ENCODE measurements at regions not wholly inside any gene's neighbourhood (a gene's known extent, or its start where the extent isn't known, plus 50 kb on each side); places are given as distances from the start of the nearest gene placed in this dataset.
"Not testable (repeated sequence)": the region's sequence is repeated elsewhere in the genome, so short reads cannot be mapped to it uniquely, and the experiment has no call there.

DNA sequence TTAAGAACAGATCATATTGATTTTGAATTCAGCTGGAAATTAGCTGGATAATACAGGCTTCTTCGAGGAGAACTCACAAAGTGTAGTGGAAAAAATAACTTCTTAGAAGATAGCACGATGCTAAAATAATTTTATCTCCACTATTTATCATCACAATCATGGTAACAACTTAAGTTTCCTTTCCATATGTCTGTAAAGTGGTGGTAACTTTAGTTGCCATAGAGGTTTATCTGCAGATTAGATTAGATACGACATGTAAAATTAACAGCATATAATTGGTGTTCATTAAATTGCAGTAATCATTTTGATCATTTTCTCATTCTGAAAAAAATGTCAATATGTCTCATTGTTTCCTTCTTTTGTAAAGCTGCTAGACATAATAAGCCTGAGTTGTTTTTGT, 921.5 kb downstream of the KCNT2 start:
- DNase-seq (ENCODE audit: low spot score) = no peak

- no peak for DNase-seq (ENCODE audit: low spot score)
Observed at GRCh38 chr1:195664628-195665027, 943.6 kb downstream of the KCNT2 start.

DNA sequence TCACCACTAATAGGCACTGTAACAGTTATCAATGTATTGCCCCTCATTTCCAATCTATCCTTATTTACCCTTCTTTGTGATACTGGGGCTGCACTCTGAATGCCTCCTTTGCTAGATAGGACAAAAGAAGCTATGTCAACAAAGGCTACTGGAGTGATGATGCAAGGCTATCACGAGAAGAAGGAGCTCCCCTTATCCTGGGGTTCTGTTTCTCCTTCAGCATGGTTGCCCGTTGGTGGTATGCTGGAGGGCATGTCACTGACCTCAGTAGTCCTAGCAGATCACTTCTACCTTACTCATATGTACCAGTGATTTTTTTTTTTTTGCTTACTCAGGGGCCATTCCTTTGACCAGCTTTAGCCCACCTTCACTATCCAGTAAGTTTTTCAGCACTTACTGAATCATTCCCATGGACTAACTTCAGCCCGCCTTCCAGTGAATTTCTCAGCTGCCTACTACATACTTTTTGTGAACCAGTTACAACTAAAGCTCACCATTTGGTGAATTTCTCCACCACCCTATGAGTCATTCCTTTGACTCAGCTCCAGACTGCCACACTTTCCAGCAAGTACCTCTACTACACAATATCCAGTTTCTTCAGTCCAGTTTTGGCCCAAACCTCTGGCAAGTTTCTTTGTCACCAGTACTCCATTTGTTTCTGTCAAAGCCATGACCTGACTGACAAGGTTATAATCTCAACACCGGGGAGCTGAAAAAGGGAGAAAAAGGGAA, 944.5 kb downstream of the KCNT2 start:
- DNase-seq (ENCODE audit: low spot score) = no peak

- no peak for DNase-seq (ENCODE audit: low spot score)
Observed at GRCh38 chr1:195656780-195657179, 951.5 kb downstream of the KCNT2 start.

DNA sequence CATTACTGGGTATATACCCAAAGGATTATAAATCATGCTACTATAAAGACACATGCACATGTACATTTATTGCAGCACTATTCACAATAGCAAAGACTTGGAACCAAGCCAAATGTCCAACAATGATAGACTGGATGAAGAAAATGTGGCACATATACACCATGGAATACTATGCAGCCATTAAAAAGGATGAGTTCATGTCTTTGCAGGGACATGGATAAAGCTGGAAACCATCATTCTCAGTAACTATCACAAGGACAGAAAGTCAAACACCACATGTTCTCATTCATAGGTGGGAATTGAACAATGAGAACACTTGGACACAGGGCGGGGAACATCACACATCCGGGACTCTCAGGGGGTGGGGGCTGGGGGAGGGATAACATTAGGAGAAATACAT, 959.4 kb downstream of the KCNT2 start:
- DNase-seq (ENCODE audit: low spot score) = not testable (repeated sequence)

DNA sequence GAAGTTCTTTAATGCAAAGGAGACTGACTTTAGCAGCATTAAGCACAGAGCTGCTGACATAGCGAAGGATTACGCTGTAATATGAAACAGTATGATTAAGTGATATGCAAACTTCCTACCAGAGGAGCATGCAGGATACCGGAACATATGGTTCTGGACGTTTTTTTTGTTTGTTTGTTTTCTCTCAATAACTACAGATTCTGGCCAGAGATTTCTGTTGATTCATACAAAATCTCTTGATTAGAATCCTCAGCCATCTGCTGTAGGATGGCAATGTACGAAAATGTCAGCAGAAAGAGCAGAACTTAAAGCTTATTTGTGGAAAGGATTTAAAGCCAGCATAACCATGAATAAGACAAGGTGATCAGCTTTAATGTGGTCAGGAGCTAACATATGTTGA, 970.7 kb downstream of the KCNT2 start:
- DNase-seq (ENCODE audit: low spot score) = no peak

- DNase-seq (ENCODE audit: low spot score) = no peak
Observed at GRCh38 chr1:195618287-195618686, 990.0 kb downstream of the KCNT2 start.

- DNase-seq (ENCODE audit: low spot score) = no peak
Observed at GRCh38 chr1:195617106-195617505, 991.1 kb downstream of the KCNT2 start.

- DNase-seq (ENCODE audit: low spot score) = no peak
Observed at GRCh38 chr1:195608883-195609282, 999.4 kb downstream of the KCNT2 start.

DNA sequence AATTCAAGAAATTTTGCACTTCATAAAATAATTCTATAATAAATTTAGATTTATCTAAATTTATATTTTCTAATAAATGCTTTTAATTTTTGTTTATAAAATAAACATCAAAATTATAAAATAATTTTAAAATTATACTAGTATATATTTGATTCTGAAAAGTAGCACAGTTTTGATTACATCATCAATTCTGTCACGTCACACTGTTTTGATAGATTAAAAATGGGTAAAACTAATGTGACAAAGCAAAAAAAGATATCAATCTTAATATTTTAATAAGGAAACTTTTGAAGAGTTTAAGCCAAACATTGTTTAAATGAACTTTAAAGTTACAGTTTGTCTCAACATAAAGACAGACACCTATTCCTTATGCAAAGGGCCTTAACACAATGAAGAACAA, 1001.8 kb downstream of the KCNT2 start:
- DNase-seq (ENCODE audit: low spot score) = no peak

- DNase-seq (ENCODE audit: low spot score) = no peak
Observed at GRCh38 chr1:195604287-195604686, 1004.0 kb downstream of the KCNT2 start.

DNA sequence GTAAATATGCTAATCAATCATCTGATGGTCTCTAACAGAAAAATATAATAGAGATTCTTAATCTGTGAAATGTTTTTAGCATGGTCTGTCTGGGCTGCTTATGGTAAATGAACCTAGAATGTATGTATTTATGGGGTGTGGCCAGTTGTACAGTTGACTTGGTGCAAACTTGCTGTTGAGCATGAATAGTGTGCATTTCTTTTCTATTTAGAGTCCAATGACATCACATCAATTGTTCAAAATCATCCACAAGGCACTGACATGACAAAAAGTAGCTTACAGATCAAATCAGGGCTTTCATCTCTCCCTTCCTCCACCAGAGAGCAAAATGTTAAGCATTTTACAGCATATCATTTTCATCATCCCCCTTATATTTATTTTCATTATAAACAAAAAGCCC, 1010.3 kb downstream of the KCNT2 start:
- DNase-seq (ENCODE audit: low spot score) = no peak

DNA sequence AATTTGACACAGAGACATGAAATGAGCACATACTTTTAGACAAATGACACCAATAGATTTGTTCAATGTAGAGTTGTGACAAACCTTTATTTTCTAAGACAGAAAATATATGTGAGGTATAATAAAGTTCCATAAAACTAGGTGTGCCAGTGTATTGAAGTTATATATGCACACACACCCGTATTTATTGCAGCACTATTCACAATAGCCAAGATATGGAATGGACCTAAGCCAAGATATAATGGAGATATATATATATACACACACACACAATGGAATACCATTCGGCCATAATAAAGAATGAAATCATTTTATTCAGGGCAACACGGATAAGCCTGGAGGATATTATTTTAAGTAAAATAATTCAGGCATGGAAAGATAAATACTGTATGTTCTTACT, 1013.5 kb downstream of the KCNT2 start:
- no peak for DNase-seq (ENCODE audit: low spot score)

GRCh38 chr1:195594322-195594721, 1013.9 kb downstream of the KCNT2 start:
- DNase-seq (ENCODE audit: low spot score) = no peak

DNA sequence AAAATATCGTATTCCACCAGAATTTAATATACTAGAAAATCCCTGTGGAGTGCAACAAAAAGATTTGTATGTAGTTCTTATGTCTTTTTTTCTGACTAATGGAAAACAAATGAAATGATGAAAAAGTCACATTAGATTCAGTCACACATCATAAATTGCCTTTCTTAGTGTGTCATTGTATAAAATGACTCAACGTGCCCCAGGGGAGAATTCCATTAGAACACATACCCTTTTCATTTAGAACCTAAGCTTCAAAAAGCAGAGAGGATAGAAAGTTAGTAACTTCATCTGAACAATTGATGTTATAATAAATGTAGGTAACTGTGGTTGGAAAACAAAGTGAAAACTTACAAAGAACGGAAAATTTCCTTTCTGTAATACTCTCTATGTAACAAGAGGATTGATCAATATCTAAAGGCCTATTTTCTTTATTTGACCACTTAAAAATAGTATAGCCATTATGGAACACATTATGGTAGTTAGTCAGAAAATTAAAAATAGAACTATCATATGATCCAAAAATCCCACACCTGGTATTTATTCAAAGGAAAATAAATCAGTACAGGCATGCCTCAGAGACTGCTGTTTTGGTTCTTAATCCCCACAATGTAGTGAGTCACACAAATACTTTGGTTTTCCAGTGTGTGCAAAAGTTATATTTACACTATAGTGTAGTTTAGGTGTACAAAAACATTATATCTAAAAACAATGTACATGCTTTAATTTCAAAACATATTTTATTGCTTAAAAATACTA, 1016.1 kb downstream of the KCNT2 start:
- DNase-seq (ENCODE audit: low spot score) = no peak

- no peak for DNase-seq (ENCODE audit: low spot score)
Observed at GRCh38 chr1:195590649-195591048, 1017.6 kb downstream of the KCNT2 start.

- no peak for DNase-seq (ENCODE audit: low spot score)
Observed at GRCh38 chr1:195584870-195585624, 1023.2 kb downstream of the KCNT2 start.

DNA sequence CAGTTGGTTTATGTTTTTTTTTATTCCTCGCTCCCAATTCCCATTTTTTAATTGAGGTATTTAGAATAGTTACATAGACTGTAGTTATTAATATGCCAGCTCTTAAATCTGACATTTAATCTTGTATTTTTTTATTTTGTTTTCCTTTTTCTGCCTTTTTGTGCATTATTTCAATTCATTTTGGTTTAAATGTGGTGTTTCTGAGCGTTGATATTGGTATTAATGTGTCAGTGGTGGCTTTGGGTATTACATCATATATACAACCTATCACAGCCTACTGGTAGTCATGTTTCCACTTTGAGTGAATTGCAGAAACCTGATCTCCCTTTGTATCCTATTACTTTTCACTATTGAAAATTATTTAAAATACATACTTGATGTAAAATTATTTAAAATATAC, 1027.3 kb downstream of the KCNT2 start:
- no peak for DNase-seq (ENCODE audit: low spot score)

DNA sequence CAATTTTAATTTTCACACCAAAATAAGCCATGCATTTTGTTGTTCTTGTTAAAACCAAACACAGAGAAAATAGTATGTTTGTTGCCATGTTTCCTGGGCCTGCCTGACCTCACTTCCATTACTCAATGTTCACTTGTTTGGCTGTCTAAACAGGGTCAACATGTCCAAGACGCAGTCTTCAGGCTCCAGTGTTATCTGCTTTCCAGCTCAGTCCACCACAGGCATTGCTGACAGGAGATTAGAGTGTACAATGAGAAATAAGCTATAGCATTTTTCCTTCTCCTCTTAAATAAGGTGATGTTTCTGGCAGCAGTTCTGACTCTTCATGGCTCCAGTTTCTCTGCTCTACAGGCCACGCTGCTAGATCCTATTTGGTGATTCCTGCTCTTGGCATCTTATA, 1030.5 kb downstream of the KCNT2 start:
- no peak for DNase-seq (ENCODE audit: low spot score)

DNA sequence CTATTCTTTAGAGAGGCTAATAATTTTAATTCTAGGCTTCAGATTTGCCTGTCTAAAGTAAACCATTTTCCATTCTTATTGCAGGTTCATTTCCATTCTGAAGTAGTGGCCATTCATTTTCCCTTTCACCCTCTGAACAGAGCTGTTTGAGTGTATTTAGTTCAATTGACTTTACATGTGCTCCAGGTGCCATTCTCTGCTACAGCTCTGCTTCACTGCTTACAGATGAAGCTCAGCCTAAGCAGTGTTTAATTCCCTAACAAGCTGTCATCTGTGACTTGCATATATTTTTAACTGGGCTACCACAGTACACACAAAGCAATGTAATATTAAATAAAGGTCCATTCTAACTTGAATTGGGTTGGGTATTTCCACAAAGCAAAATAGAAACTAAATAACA, 1031.6 kb downstream of the KCNT2 start:
- no peak for DNase-seq (ENCODE audit: low spot score)

DNA sequence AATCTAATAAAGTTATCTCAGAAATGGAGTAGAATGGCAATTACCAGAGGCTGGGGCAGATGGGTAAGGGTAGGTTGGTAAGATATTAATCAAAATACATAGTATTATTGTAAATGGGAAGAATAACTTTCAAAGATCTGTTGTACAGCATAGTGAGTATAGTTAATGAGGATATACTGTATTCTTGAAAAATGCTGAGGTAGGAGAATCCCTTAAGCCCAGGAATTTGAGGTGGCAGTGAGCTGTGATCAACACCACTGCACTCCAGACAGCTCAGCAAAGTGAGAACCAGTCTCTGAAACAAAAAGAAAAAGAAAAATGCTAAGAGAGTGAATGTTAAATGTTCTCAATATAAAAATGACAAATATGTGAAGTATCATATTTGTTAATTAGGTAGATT, 1033.7 kb downstream of the KCNT2 start:
- DNase-seq (ENCODE audit: low spot score) = no peak

DNA sequence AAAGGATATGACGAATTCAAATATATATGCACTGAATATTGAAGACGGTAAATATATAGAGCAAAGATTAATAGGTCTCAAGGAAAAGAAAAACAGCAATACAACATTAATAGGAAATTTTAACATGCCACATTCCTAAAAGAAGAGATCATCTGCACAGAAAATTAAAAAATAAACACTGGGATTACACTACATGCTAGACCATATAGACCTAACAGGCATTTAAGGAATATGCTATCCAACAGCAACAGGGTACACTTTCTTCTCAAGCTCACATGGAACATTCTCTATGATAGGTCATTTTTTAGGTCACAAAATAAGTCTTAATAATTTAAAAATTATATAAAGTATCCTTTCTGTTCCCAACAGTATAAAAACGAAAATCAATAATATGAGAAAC, 1038.3 kb downstream of the KCNT2 start:
- no peak for DNase-seq (ENCODE audit: low spot score)

GRCh38 chr1:195568389-195568788, 1039.9 kb downstream of the KCNT2 start:
- no peak for DNase-seq (ENCODE audit: low spot score)
